ENCODE measurements at regions not wholly inside any gene's neighbourhood (a gene's known extent, or its start where the extent isn't known, plus 50 kb on each side); places are given as distances from the start of the nearest gene placed in this dataset.

GRCh38 chr10:71069909-71070666 lies 142.3 kb upstream of the UNC5B start:
- Histone ChIP-seq H3K27me3 (ENCODE audit: insufficient read depth, low read length) (peaks cover 19% of the 10 kb centered on the region), H3K79me2 (ENCODE audit: control insufficient read depth, insufficient read depth, low read length, unreplicated experiment) (no peaks in the 10 kb centered on the region), H3K27ac (ENCODE audit: low read depth, low read length) (no peak overlapping the region), H3K4me3 (ENCODE audit: low read depth, low read length) (no peak overlapping the region), H2AFZ (ENCODE audit: low read length, unreplicated experiment) (no peak overlapping the region), H3K4me1 (ENCODE audit: control insufficient read depth, insufficient read depth, low read length, unreplicated experiment) (peaks cover 6% of the 10 kb centered on the region), H3K36me3 (ENCODE audit: insufficient read depth, low read length) (no peaks in the 10 kb centered on the region)

GRCh38 chr10:71070741-71071140 lies 141.6 kb upstream of the UNC5B start:
- Histone ChIP-seq H3K27ac (ENCODE audit: low read depth, low read length) (no peak overlapping the region), H3K4me1 (ENCODE audit: control insufficient read depth, insufficient read depth, low read length, unreplicated experiment) (peaks cover 6% of the 10 kb centered on the region), H2AFZ (ENCODE audit: low read length, unreplicated experiment) (no peak overlapping the region), H3K4me3 (ENCODE audit: low read depth, low read length) (no peak overlapping the region), H3K27me3 (ENCODE audit: insufficient read depth, low read length) (peaks cover 25% of the 10 kb centered on the region), H3K79me2 (ENCODE audit: control insufficient read depth, insufficient read depth, low read length, unreplicated experiment) (no peaks in the 10 kb centered on the region), H3K36me3 (ENCODE audit: insufficient read depth, low read length) (no peaks in the 10 kb centered on the region)

- no peak overlapping the region for H3K27ac ChIP-seq (ENCODE audit: low read depth, low read length)
- no peak overlapping the region for H2AFZ ChIP-seq (ENCODE audit: low read length, unreplicated experiment)
- H3K4me1 ChIP-seq (ENCODE audit: control insufficient read depth, insufficient read depth, low read length, unreplicated experiment): peaks cover 6% of the 10 kb centered on the region
- H3K79me2 ChIP-seq (ENCODE audit: control insufficient read depth, insufficient read depth, low read length, unreplicated experiment): no peaks in the 10 kb centered on the region
- no peak overlapping the region for H3K4me3 ChIP-seq (ENCODE audit: low read depth, low read length)
- no peaks in the 10 kb centered on the region for H3K36me3 ChIP-seq (ENCODE audit: insufficient read depth, low read length)
- peaks cover 41% of the 10 kb centered on the region for H3K27me3 ChIP-seq (ENCODE audit: insufficient read depth, low read length)
Measured at GRCh38 chr10:71072131-71072822, 140.1 kb upstream of the UNC5B start.

GRCh38 chr10:71072823-71073210 lies 139.6 kb upstream of the UNC5B start:
- Histone ChIP-seq H3K36me3 (ENCODE audit: insufficient read depth, low read length) (no peaks in the 10 kb centered on the region), H3K4me3 (ENCODE audit: low read depth, low read length) (no peak overlapping the region), H2AFZ (ENCODE audit: low read length, unreplicated experiment) (no peak overlapping the region), H3K27ac (ENCODE audit: low read depth, low read length) (no peak overlapping the region), H3K4me1 (ENCODE audit: control insufficient read depth, insufficient read depth, low read length, unreplicated experiment) (peaks cover 6% of the 10 kb centered on the region), H3K27me3 (ENCODE audit: insufficient read depth, low read length) (peaks cover 46% of the 10 kb centered on the region), H3K79me2 (ENCODE audit: control insufficient read depth, insufficient read depth, low read length, unreplicated experiment) (no peaks in the 10 kb centered on the region)

DNA sequence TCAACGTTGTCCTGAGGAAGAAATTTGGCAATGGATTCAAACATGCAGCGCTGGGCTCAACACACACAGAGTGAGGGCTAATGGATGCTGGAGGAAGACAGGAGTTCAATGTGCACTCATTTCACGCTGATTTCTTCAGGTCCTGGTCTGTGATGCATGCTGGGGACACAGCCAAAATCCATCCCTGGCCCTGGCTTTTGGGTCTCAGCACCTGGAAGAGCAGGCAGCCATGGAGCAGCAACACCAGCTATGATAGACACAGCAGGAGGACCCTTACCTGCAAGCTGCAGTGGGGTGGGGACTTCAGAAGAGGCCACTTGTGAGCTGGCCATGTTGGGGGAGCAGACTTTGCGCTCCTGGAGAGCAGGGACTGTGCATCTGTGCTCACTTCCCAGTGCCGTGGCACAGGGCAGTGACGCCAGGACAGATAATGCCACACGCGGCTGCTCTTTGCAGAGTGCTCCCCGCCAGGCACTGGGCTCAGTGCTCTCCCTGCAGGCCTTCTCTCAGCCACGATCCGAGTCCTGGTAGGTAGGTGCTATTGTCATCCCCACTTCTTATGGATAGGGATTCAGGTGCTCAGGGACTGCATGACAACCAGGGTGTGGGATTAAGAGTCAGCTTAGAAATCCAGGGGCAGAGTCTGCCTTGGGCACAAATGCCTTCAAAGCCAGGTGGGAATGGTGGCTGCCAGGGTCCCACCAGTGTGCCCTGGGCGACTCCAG lies 138.8 kb upstream of the UNC5B start:
- H3K27me3 ChIP-seq (ENCODE audit: insufficient read depth, low read length): peaks cover 52% of the 10 kb centered on the region
- peaks cover 4% of the 10 kb centered on the region for H3K4me1 ChIP-seq (ENCODE audit: control insufficient read depth, insufficient read depth, low read length, unreplicated experiment)
- no peak overlapping the region for H2AFZ ChIP-seq (ENCODE audit: low read length, unreplicated experiment)
- no peaks in the 10 kb centered on the region for H3K36me3 ChIP-seq (ENCODE audit: insufficient read depth, low read length)
- no peaks in the 10 kb centered on the region for H3K79me2 ChIP-seq (ENCODE audit: control insufficient read depth, insufficient read depth, low read length, unreplicated experiment)
- no peak overlapping the region for H3K4me3 ChIP-seq (ENCODE audit: low read depth, low read length)
- no peak overlapping the region for H3K27ac ChIP-seq (ENCODE audit: low read depth, low read length)

DNA sequence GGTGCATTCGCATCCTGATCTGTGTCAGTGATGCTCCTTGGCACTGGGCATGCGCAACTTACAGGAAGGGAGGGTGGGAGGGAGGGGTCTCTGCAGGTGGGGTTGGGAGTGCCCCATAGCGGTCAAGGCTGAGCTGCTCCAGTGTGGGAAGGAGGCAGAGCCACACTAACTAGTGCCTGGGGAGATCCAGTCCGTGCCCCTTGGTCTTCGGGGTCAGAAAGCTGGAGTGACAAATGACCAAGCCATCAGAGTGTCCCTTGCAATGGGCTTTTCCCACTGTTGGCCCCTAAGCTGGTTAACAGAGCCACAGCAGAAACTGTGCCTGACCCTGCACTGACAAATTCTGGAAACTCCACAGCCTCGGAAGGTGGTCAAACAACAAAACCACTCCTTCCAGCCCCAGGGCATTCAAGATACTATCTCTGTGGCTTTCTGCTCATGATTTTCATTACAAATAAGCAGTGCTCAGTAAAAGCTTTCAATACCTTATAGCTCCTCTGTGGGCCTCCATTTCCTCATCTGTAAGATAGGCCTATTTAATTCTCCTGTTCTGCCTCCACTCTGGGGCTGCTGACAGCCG lies 138.1 kb upstream of the UNC5B start:
- Histone ChIP-seq H3K4me3 (ENCODE audit: low read depth, low read length) (no peak overlapping the region), H3K27ac (ENCODE audit: low read depth, low read length) (no peak overlapping the region), H3K79me2 (ENCODE audit: control insufficient read depth, insufficient read depth, low read length, unreplicated experiment) (no peaks in the 10 kb centered on the region), H3K4me1 (ENCODE audit: control insufficient read depth, insufficient read depth, low read length, unreplicated experiment) (no peaks in the 10 kb centered on the region), H3K36me3 (ENCODE audit: insufficient read depth, low read length) (no peaks in the 10 kb centered on the region), H3K27me3 (ENCODE audit: insufficient read depth, low read length) (peaks cover 59% of the 10 kb centered on the region), H2AFZ (ENCODE audit: low read length, unreplicated experiment) (no peak overlapping the region)

DNA sequence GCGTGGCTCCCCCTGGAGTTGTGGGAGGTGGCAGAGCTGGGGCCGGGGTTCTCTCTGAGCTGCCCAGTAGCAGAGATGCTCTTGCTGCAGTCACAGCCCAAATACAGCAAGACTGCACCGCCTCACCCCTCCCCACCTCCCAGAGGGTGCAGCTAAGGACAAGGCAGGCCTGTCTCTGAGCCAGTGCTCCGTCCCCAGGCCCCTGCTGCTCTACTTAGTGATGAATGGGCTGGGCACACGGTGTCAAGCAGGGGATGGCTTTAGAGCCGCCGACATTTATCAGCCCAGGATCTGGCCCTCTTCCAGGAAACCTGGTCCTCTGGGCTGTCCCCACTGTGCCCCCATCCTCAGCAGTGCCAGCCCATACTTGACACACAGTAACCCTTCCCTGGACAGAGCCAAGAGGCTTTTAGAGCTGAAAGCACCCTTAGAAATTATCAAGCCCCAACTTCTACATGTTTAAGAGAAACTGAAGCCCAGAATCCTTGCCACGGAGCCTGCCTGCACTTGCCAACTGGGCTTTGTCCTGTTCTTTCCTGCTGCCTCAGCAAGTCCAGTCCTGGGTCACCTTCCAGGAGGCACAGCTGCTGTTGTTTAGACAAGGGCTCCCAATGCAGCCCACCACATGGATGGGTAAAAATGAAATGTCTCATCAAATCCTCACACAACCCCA lies 137.1 kb upstream of the UNC5B start:
- H3K36me3 ChIP-seq (ENCODE audit: insufficient read depth, low read length): no peaks in the 10 kb centered on the region
- no peaks in the 10 kb centered on the region for H3K4me1 ChIP-seq (ENCODE audit: control insufficient read depth, insufficient read depth, low read length, unreplicated experiment)
- no peaks in the 10 kb centered on the region for H3K79me2 ChIP-seq (ENCODE audit: control insufficient read depth, insufficient read depth, low read length, unreplicated experiment)
- H2AFZ ChIP-seq (ENCODE audit: low read length, unreplicated experiment): no peak overlapping the region
- H3K4me3 ChIP-seq (ENCODE audit: low read depth, low read length): no peak overlapping the region
- peaks cover 68% of the 10 kb centered on the region for H3K27me3 ChIP-seq (ENCODE audit: insufficient read depth, low read length)
- H3K27ac ChIP-seq (ENCODE audit: low read depth, low read length): no peak overlapping the region

GRCh38 chr10:71075759-71076472 lies 136.5 kb upstream of the UNC5B start:
- Histone ChIP-seq H2AFZ (ENCODE audit: low read length, unreplicated experiment) (no peak overlapping the region), H3K36me3 (ENCODE audit: insufficient read depth, low read length) (no peaks in the 10 kb centered on the region), H3K4me3 (ENCODE audit: low read depth, low read length) (no peak overlapping the region), H3K4me1 (ENCODE audit: control insufficient read depth, insufficient read depth, low read length, unreplicated experiment) (no peaks in the 10 kb centered on the region), H3K27ac (ENCODE audit: low read depth, low read length) (no peak overlapping the region), H3K27me3 (ENCODE audit: insufficient read depth, low read length) (peaks cover 75% of the 10 kb centered on the region), H3K79me2 (ENCODE audit: control insufficient read depth, insufficient read depth, low read length, unreplicated experiment) (no peaks in the 10 kb centered on the region)

GRCh38 chr10:71076473-71077142 lies 135.8 kb upstream of the UNC5B start:
- no peak overlapping the region for H2AFZ ChIP-seq (ENCODE audit: low read length, unreplicated experiment)
- no peaks in the 10 kb centered on the region for H3K36me3 ChIP-seq (ENCODE audit: insufficient read depth, low read length)
- H3K27ac ChIP-seq (ENCODE audit: low read depth, low read length): no peak overlapping the region
- H3K27me3 ChIP-seq (ENCODE audit: insufficient read depth, low read length): peaks cover 75% of the 10 kb centered on the region
- H3K79me2 ChIP-seq (ENCODE audit: control insufficient read depth, insufficient read depth, low read length, unreplicated experiment): no peaks in the 10 kb centered on the region
- no peaks in the 10 kb centered on the region for H3K4me1 ChIP-seq (ENCODE audit: control insufficient read depth, insufficient read depth, low read length, unreplicated experiment)
- H3K4me3 ChIP-seq (ENCODE audit: low read depth, low read length): no peak overlapping the region

Measured in ACC112 (cell line).